K562 (cell line): ENCODE measurements at regions not wholly inside any gene's neighbourhood (a gene's known extent, or its start where the extent isn't known, plus 50 kb on each side); places are given as distances from the start of the nearest gene placed in this dataset.

Source experiments
- ATAC-seq: fragments of 200-7000 bp; cut with Tn5 transposase; 3 replicates; pipeline ENCODE4 v1.9.1; 2020; ENCODE audit warnings: moderate library complexity
- BruUV-seq: library from RNA; stranded (reverse); fragments of 400-500 nt; replicated peaks from 2 replicates; lab custom pipeline; 2021; lab: Mats Ljungman, UMichigan
- CTCF ChIA-PET: fragments of 300-600 bp; formaldehyde crosslinking; extraction: SDS; loops from one replicate; lab custom pipeline; 2021; ENCODE audit warnings: low intra/inter-chr PET ratio; lab: Yijun Ruan, JAX
- POLR2A ChIA-PET: fragments of 300-600, 350-650 bp; sonication (Branson Sonifier 250); formaldehyde crosslinking; extraction: SDS; loops from one replicate; lab custom pipeline; 2021; ENCODE audit warnings: antibody characterized with exemption, inconsistent platforms; lab: Yijun Ruan, JAX
- DNase-seq, 4 experiments: peaks; one replicate each; pipeline versions ENCODE4 v3.0.0 to v3.0.0-alpha.2; 2011 to 2018; ENCODE audit warnings: low spot score in 3 of 4, mixed read lengths in 3 of 4; ENCODE audit errors: extremely low read depth in 1 of 4
- FAIRE-seq: peaks from 2 replicates; lab custom pipeline; 2011; peaks lifted over from hg19 to GRCh38; lab: Jason Lieb, UNC
- H2AFZ ChIP-seq: 2 replicates; pipeline ENCODE4 v1.6.0; 2011; ENCODE audit warnings: low read depth, low read length, control low read depth, inconsistent platforms
- H3K27ac ChIP-seq: fragments of 200-600 bp; 3 replicates; pipeline ENCODE4 v1.8.0; 2011; ENCODE audit warnings: low read depth, mild to moderate bottlenecking, control low read depth, inconsistent platforms, low read length, moderate library complexity, mixed read lengths; ENCODE audit errors: extremely low read depth
- H3K27me3 ChIP-seq, 2 experiments: fragments of 300-600 bp in 1 of 2; 2 replicates in 1 of 2; 3 replicates in 1 of 2; pipeline versions ENCODE4 v1.6.0 to v1.8.0; 2011; ENCODE audit warnings: inconsistent platforms in 2 of 2, low read length in 2 of 2, mild to moderate bottlenecking in 1 of 2, mixed read lengths in 1 of 2, moderate library complexity in 1 of 2; ENCODE audit not compliant: control insufficient read depth in 2 of 2, insufficient read depth in 2 of 2
- H3K36me3 ChIP-seq: fragments of 300-600 bp; 3 replicates; pipeline ENCODE4 v1.8.0; 2011; ENCODE audit warnings: mild to moderate bottlenecking, low read length, inconsistent platforms; ENCODE audit not compliant: control insufficient read depth, insufficient read depth
- H3K4me1 ChIP-seq, 2 experiments: fragments of 200-600 bp in 1 of 2; replicated peaks in 1 of 2; 2 replicates in 1 of 2; 3 replicates in 1 of 2; pipeline versions ENCODE4 v1.5.1 to v1.8.0; 2011; ENCODE audit warnings: inconsistent platforms in 2 of 2, low read length in 2 of 2, mild to moderate bottlenecking in 1 of 2, mixed read lengths in 1 of 2, moderate library complexity in 1 of 2; ENCODE audit not compliant: control insufficient read depth in 2 of 2, insufficient read depth in 2 of 2
- H3K4me2 ChIP-seq: 2 replicates; pipeline ENCODE4 v1.6.1; 2011; ENCODE audit warnings: low read length, control low read depth, inconsistent platforms, mixed read lengths; ENCODE audit not compliant: insufficient read depth
- H3K4me3 ChIP-seq: fragments of 200-600 bp; sonication (generic), shearing (Covaris generic); 2 replicates; pipeline ENCODE4 v1.5.1; 2016; ENCODE audit warnings: control low read depth, inconsistent platforms
- H3K79me2 ChIP-seq: fragments of 200-600 bp; 3 replicates; pipeline ENCODE4 v1.8.0; 2011; ENCODE audit warnings: low read length, inconsistent platforms; ENCODE audit not compliant: control insufficient read depth, insufficient read depth
- H3K9ac ChIP-seq, 2 experiments: 2 replicates each; pipeline versions ENCODE4 v1.6.0 to v1.6.1; 2011; ENCODE audit warnings: low read depth in 2 of 2, low read length in 2 of 2, control low read depth in 1 of 2, inconsistent platforms in 1 of 2, mild to moderate bottlenecking in 1 of 2, mixed read lengths in 1 of 2; ENCODE audit not compliant: insufficient read depth in 1 of 2
- H3K9me1 ChIP-seq: one replicate; pipeline ENCODE4 v1.6.0; 2011; ENCODE audit warnings: inconsistent platforms, mild to moderate bottlenecking, low read length, moderate library complexity; ENCODE audit not compliant: control insufficient read depth, insufficient read depth
- H3K9me3 ChIP-seq: replicated peaks from 2 replicates; pipeline ENCODE4 v1.5.1; 2011; ENCODE audit warnings: low read depth, low read length, inconsistent platforms; ENCODE audit not compliant: control insufficient read depth, insufficient read depth
- H4K20me1 ChIP-seq: replicated peaks from 2 replicates; pipeline ENCODE4 v1.6.1; 2011; ENCODE audit warnings: low read length, inconsistent platforms, mixed read lengths; ENCODE audit not compliant: control insufficient read depth, insufficient read depth
- CBX8 ChIP-seq: fragments of 200-600 bp; sonication (generic); IDR thresholded peaks from 2 replicates; pipeline ENCODE4 v1.6.1; 2012; ENCODE audit warnings: borderline replicate concordance, mixed run types, low read depth, mild to moderate bottlenecking, moderate library complexity, mixed read lengths, low read length, control low read depth, inconsistent platforms; ENCODE audit not compliant: poor library complexity, severe bottlenecking; ENCODE audit errors: extremely low read depth
- CCNT2 ChIP-seq: IDR thresholded peaks from 2 replicates; pipeline ENCODE4 v1.6.1; 2011; ENCODE audit warnings: borderline replicate concordance, low read depth, mild to moderate bottlenecking, moderate library complexity, mixed read lengths, low read length; ENCODE audit not compliant: insufficient read length; ENCODE audit errors: extremely low read depth
- COPS2 ChIP-seq: fragments of 450-650 bp; conservative IDR thresholded peaks from 2 replicates; pipeline ENCODE4 v1.6.1; 2016; ENCODE audit warnings: mild to moderate bottlenecking, moderate library complexity
- SRSF7 ChIP-seq: fragments of 200-400 bp; formaldehyde crosslinking; optimal IDR thresholded peaks from 2 replicates; pipeline ENCODE3; 2017; ENCODE audit warnings: mild to moderate bottlenecking, low read depth, low read length
- ZNF184 ChIP-seq: sonication (generic); formaldehyde crosslinking; IDR thresholded peaks from 2 replicates; pipeline ENCODE4 v1.5.0; 2020; ENCODE audit warnings: missing genetic modification reagents
- ZNF639 ChIP-seq, 2 experiments: fragments of 200-800 bp in 1 of 2; sonication (Bioruptor generic) in 1 of 2; sonication (generic) in 1 of 2; formaldehyde crosslinking in 1 of 2; IDR thresholded peaks in 1 of 2; conservative IDR thresholded peaks in 1 of 2; 2 replicates each; pipeline versions ENCODE4 v1.5.0 to v1.6.1; 2016 to 2020; ENCODE audit warnings: missing compliant biosample characterization in 1 of 2, missing genetic modification characterization in 1 of 2, missing genetic modification reagents in 1 of 2
- ZNF785 ChIP-seq: fragments of 250-450 bp; sonication (Bioruptor Pico); IDR thresholded peaks from 2 replicates; pipeline ENCODE4 v1.4.0; 2020; ENCODE audit warnings: mild to moderate bottlenecking
- WGBS: fragments of 100-300 bp; shearing (Covaris generic); methylation state at CpG from one replicate; pipeline ENCODE4 v1.1.6; 2016; ENCODE audit warnings: low coverage, mixed read lengths; ENCODE audit not compliant: insufficient coverage; ENCODE audit errors: missing lambda C conversion rate; 5-methylcytosine and 5-hydroxymethylcytosine counted together
- in situ Hi-C: fragments of 300-500 bp; cut with MboI; formaldehyde crosslinking; loops from 4 replicates; pipeline ENCODE4 v1.15.0; 2018; ENCODE audit warnings: inconsistent platforms, mixed read lengths
- intact Hi-C: fragments of 100-400 bp; cut with micrococcal nuclease; formaldehyde crosslinking; loops from 2 replicates; pipeline ENCODE4 v1.14.2; 2022
- TF ChIP-seq, protein P1 (sequence below): fragments of 250-450 bp; sonication (Bioruptor Pico); IDR thresholded peaks from 2 replicates; pipeline ENCODE4 v1.6.1; 2021; ENCODE audit warnings: mild to moderate bottlenecking

GRCh38 chr16:80903616-80904015 is 99.2 kb upstream of the CDYL2 start:
- no peaks in the 10 kb centered on the region for H3K4me1 ChIP-seq
- TF ChIP-seq ZNF785 (CRISPR knock-in tag), result no peak
- no peak for TF ChIP-seq ZNF184
- TF ChIP-seq COPS2, result no peak
- TF ChIP-seq, protein P1, sequence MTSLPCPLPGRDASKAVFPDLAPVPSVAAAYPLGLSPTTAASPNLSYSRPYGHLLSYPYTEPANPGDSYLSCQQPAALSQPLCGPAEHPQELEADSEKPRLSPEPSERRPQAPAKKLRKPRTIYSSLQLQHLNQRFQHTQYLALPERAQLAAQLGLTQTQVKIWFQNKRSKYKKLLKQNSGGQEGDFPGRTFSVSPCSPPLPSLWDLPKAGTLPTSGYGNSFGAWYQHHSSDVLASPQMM (CRISPR knock-in tag), result no peak
- no peak for TF ChIP-seq CCNT2
- no peak for TF ChIP-seq ZNF639 (CRISPR knock-in tag; conservative IDR thresholded peaks at IDR 0.05 in 1 of 2, IDR thresholded peaks at IDR 0.05 in 1 of 2)
- TF ChIP-seq SRSF7, result no peak
- no peak for TF ChIP-seq CBX8
- intact Hi-C loops (no loop called here), in situ Hi-C loops (no loop called here)
- no peaks in the 10 kb centered on the region for H3K79me2 ChIP-seq
- no TSS peak for BruUV-seq
- H3K9me1 ChIP-seq, result no peaks in the 10 kb centered on the region
- H3K27ac ChIP-seq, result no peak overlapping the region
- ATAC-seq (no peak), FAIRE-seq (no peak), DNase-seq (no peak)
- 0% methylated on average over 5 of the region's 5 CpGs for WGBS
- CTCF ChIA-PET, result no interaction called here
- 0 out of 2 replicates have a peak, but pooled peaks cover 3% of the 10 kb centered on the region for H4K20me1 ChIP-seq
- H3K27me3 ChIP-seq, result peaks cover 32 to 60% of the 10 kb centered on the region in 2 experiments; a peak in 3 of 5 replicates
- POLR2A ChIA-PET, result no interaction called here
- H3K36me3 ChIP-seq, result no peaks in the 10 kb centered on the region
- H3K4me2 ChIP-seq, result no peak overlapping the region
- no peaks in the 10 kb centered on the region for H3K9me3 ChIP-seq
- H2AFZ ChIP-seq, result no peak overlapping the region
- no peak overlapping the region for H3K4me3 ChIP-seq
- no peak overlapping the region for H3K9ac ChIP-seq
